HG02870 (cell line): ENCODE measurements at regions not wholly inside any gene's neighbourhood (a gene's known extent, or its start where the extent isn't known, plus 50 kb on each side); places are given as distances from the start of the nearest gene placed in this dataset.
"Not testable (repeated sequence)": the region's sequence is repeated elsewhere in the genome, so short reads cannot be mapped to it uniquely, and the experiment has no call there.

Experiments
- ATAC-seq: cut with Tn5 transposase; IDR thresholded peaks from one replicate; pipeline ENCODE4 v1.9.1; 2021; ENCODE audit warnings: mild to moderate bottlenecking, moderate library complexity; ENCODE audit not compliant: unreplicated experiment

DNA sequence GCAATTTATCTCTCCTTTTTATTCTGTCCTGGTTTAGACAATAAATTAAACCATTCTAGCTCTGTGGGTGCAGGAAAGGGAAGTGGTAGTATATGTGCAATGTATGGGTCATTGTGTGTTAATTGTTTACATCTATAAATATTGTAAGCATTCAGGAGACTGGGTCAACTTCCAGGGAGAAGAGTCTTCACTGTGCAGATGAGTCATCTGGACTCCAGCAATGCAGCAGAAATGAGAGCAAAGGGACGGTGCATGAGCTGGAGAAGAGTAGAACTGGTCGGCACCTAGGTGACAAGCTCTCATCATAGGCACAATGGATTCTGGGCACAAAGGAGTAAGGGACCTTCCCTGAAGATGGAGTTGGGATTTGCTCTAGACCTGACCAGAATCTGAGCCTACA lies 211.1 kb upstream of the DAAM1 start:
- no peak for ATAC-seq

DNA sequence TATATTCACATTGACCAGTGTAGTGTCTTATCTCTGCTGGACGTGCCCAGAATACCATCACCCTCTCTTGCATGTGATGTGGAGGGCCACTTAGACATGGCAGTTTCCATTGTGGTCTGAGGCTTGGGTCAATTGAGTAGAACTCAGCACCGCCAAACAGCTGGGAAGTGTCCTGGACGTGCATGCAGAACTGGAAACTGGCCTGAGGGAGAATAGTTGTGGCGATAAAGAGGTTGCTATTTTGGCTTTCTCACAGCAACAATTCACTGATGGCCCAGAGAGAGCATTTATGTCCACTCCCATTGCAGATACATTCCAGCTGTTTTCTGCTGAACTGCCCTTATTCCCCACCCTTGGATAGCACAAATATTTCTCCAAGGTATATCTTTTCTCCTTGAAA lies 210.1 kb upstream of the DAAM1 start:
- ATAC-seq = no peak

DNA sequence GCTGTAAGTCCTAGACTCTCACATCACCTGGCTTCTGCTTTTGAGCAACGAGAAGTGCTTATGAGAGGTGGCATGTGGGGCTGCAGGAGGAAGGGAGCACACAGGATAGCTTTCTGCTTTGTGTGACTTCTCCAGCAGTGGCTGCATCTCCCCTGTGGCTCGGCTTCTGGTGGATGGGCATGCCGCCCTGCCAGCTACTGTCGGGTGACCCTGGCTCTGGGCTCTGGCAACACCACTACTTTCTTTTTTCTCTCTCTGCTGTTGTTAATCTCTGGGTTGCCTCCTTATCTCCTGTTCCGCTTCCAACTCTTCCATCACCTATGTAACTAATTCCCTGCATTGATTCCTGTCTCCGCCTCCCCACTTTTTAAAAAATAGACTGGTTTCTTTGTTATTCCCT lies 209.1 kb upstream of the DAAM1 start:
- ATAC-seq = no peak

DNA sequence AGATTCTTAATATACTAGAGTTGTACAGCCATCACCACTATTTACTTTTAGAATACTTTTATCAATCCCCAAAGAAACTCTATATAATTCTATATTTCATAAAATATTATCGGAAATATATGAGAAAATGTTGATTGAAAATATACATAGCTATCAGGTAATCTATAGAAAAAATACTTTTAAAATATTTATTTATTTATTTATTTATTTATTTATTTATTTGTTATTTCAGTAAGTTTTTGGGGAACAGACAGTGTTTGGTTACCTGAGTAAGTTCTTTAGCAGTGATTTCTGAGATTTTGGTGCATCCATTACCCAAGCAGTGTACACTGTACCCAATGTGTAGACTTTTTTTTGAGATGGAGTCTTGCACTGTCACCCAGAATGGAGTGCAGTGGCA lies 206.6 kb upstream of the DAAM1 start:
- no peak for ATAC-seq

DNA sequence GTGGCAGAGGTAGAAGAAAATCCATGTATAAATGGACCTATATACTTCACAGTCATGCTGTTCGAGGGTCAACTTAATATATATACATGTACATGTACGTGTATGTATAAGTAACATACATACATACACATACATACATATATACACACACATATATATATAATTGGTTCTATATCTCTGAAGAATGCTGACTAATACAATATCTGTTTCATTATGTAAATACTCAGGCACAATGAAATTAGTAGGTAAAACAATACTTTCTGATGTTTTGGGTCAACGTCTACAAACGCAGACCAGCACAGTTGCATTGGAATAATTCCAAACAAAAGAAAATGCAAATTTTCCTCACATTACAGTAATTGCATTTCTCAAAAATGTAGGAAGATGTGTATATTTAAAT lies 202.7 kb upstream of the DAAM1 start:
- ATAC-seq = no peak

DNA sequence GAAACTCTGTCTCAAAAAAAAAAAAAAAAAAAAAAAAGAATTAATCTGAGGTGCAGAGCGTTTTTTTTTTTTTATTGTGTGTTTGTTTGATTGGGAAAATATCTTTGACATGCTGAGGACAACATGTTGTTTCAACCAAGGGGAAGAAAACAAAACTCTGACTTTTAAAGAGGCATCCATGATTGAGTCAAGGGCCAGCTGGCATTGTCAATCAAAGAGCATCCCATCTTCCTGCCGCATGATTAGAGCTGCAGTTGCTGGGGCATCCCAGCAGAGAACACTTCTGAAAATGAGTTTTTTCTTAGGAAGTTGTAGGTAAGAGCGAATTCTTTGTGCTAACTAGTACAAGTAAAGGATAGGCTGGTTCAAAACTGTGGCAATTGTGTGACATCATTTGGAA lies 200.9 kb upstream of the DAAM1 start:
- no peak for ATAC-seq

DNA sequence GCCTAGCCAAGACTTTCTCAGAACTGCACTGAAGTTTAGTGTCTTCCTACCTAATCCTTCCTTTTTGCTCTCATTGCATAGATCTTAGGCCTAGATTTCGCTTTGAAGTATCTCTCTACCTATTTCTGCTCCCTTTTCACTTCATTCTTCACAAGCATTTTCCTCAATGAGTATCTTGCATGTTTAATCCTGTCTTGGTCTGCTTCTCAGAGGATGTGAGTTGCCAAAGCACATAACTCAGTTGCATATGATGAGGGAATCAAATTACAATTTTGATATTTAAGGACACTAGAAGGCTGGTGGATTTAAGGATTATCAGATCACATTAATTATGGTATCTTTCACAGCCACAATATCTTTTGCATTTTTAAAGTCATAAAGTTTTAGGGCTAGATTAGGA lies 195.5 kb upstream of the DAAM1 start:
- no peak for ATAC-seq

DNA sequence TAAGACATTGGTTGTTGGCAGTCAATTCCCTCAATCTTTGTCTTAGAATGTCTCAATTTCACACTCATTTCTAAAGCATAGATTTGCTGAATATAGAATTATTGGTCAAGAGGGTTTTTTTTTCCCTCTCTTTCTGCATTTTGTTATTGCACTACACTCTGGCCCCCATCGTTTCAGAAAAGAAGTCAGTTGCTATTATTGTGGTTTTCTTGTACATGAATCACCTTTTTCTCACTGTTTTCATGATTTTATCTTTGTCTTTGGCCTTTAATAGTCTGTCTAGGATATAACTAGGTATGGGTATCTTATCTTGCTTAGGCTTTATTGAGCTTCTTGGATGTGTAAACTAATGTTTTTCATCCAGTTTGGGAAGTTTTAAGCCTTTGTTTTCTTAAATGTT lies 194.3 kb upstream of the DAAM1 start:
- ATAC-seq = no peak

DNA sequence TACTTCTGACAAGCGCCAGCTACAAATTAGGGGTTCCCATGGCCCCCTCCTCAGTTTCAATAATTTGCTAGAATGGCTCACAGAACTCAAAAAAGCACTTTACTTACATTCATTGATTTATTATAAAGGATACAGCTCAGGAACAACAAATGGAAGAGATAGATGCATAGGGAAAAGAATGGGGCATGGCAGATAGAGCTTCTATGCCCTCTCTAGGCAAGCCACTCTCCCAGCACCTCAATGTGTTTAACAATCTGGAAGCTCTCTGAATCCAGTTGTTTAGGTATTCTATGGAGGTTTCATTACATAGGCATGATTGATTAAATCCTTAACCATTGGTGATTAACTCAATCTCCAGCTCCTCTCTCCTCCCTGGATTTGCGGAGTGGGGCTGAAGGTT lies 184.5 kb upstream of the DAAM1 start:
- ATAC-seq = no peak

DNA sequence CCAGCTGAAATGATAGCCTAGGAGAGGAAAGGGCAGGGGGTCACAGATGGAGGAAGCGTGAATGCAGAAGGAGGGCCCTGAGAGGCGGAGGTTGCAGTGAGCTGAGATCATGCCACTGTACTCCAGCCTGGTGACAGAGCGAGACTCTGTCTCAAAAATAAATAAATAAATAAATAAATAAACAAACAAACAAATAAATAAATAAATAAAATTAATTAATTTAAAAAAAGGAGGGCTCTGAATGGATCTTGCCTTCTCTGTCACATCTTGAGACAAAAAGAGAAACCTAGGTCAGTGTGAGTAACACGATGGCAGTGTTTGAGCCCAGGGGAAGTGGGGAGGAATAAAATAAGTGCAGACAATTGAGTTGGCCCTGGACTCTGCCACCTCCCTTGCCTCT lies 182.3 kb upstream of the DAAM1 start:
- ATAC-seq = not testable (repeated sequence)

DNA sequence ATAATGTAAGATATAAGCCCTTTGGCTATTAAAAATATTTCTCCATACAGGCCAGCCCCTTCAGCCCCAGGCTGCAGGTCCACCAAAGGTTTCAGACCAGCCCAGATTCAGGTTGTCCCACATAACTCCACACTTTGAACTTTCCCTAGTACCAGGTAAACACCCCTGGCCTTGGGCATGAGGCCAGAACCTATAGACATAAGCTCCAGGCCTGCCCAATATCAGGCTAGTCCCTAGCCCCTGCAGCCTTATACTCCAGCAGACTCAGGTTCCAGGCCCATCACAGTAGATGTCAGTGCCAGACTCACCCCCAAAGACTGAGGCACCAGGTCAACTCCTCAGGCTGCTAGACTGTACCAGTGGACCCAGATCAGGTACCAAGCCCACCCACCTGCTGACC lies 178.5 kb upstream of the DAAM1 start:
- no peak for ATAC-seq

DNA sequence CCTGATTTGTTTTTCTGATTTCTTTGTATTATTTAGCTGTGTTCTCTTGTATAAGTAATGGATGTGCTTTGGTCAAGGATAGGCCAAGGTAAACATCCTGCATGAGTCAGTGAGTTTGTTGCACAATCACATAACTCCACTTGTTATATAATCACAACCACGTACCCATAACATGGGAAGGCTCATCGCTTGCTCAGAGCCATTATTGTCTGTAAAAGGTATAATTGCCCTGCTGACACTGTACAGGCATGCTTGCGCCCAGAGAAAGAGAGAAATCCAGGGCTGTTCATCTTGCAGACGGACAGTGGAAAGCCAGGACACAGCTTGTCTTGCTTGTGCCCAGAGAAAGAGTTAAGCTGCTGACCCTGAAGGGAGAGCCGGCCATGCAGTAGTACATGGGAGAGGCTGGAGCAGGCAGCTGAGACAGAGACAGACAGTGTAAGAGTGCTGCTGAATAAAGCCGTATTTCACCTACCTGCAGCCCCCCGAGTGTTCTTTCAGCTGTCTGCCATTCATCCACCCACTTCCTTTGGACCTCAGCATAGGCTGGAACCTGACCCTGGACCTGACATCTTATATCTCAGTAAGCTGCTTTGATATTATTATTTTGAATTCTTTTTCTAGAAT lies 174.7 kb upstream of the DAAM1 start:
- ATAC-seq = no peak

DNA sequence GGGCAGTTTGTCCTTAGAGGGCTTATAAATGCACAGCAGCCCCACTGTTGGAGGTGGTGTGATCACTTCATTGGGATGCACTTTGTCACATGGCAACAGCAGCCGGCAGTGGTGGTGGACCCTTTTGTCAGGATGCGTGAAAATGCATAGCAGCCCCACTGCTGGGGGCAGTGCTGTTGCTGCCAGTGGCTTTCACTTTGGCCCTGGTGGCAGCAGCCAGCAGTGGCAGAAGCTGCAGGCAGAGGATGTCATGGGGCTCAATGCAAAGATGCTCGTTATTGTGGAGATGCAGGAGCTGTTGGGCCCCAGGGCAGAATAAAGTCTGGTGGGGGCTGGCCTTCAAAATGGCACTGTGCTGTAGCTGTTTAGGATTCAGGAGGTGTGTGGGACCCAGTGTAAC lies 173.0 kb upstream of the DAAM1 start:
- ATAC-seq = no peak

DNA sequence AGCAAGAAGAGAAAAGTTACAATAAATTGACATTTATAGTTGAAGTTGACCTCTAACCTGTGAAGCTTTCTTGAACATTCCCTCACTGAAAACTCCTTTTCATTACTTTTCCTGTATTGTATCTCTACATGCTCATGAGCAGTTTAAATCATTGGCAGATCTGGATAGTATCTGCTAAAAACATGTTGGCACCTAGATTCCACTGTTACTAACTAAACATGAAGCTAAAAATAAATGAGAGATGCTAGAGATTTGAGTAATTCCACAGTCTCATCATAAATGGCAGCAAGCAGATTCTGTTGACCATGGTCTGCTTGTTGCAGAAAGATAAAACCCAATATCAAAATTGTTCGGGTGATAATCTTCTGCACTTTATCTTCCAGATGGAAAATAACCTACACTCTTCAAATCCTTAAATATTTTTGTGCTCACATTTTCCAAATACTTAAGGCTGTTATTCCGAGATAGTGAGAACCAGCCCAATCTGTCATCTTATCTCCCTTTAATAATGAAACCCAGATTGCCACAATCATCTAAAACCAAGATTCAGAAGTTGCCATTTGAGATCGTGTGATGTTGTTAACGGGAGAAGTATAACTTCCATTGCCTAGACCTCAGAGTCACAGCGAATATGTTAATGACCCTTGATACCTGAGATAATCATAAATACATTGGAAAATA lies 171.0 kb upstream of the DAAM1 start:
- ATAC-seq = no peak

DNA sequence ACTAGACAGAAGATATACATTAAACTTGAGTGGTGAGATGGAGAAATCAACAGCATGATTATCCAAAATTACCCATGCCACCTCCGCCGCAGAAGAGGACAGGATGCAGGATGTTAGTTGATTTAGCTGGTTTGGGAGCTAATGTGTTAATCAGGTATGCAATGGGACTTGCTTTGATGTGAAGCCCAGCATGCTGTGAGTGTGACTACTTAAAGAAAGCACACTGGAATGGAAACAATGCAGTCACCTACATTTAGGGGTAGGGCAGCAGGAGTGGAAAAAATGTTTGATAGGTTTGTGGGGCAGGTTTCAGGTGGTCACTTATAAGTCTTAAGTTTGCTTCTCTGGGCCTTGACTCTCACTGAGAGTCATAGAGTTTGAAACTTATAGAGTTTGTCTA lies 170.0 kb upstream of the DAAM1 start:
- ATAC-seq = no peak

DNA sequence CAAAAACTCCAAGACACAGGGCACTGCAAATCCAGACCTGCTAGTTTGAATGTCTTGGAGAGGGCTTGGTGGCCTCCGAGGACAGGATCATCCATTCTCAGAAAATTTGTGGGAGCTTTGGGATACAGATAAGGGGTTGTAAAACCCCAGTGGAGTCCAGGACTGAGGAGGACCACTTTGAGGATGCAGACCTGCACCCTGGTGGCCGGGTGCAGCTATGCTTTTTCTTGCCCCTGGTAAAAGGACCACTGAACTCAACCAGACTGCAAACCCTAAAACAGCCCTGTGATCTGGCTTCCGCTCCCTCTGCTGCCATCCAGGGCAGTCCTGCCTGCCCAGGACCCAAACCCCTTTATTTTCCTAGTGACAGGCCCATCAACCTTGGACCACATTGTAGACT lies 169.5 kb upstream of the DAAM1 start:
- ATAC-seq = no peak

DNA sequence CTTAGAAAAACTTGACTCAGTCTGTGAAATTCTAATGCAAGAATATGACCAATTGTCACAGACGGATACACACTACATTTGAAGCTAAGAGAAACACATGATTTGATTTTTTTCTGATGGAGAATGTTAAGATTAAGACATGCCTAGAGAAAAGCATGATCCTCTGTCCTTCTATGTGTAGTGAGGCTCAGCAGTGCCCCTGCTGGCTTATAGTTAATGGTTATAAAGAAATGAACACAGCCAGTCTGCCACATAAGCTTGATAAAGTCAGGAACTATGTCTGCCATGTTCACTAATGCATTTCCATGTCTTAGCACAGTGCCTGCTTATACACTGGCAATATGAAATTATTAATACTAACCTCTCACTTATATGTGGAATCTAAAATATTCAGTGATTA lies 168.1 kb upstream of the DAAM1 start:
- ATAC-seq = no peak

DNA sequence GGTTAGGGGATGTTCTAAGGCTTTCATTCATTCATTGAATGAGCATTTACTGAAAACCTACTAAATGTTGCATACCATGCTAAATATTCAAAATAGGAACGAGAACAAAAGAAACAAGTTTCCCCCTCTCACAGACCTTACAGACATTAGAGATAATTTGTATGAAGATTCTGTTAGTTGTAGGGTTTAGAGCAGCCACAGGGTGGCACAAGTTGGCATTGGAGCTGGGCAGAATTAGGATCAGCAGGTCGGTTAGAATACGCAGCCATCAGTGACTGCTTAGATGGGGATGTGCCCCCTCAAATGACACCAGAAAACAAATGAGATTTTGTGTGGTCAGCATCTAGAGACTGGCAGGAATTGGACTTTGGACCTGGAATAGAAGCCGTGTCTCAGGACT lies 166.3 kb upstream of the DAAM1 start:
- no peak for ATAC-seq

DNA sequence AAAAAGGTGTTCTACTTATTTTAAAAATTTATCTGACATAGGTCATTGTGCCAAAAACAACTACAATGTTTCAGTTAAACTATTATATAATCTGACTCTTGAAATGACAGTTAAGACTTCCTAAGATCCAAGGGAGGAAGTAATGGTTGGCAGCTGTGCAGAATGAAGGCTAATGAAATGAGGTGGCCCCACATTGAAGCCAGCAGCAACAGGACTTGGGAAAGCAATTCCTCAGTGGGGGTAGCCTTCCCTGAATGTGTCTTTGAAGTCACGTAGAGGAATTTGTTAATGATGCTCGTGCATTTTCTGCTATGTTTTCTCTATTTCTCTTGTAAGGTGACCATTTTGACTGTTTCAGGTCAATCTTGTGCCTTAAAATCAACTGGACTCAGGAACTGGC lies 162.4 kb upstream of the DAAM1 start:
- ATAC-seq = no peak

DNA sequence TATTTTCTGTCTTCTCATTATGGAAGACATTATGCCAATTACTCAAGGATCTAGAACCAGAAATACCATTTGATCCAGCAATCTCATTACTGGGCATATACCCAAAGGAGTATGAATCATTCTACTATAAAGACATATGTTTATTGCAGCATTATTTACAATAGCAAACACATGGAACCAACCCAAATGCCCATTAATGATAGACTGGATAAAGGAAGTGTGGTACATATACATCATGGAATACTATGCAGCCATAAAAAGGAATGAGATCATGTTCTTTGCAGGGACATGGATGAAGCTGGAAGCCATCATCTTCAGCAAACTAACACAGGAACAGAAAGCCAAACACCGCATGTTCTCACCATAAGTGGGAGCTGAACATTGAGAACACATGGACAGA lies 161.8 kb upstream of the DAAM1 start:
- ATAC-seq = not testable (repeated sequence)

DNA sequence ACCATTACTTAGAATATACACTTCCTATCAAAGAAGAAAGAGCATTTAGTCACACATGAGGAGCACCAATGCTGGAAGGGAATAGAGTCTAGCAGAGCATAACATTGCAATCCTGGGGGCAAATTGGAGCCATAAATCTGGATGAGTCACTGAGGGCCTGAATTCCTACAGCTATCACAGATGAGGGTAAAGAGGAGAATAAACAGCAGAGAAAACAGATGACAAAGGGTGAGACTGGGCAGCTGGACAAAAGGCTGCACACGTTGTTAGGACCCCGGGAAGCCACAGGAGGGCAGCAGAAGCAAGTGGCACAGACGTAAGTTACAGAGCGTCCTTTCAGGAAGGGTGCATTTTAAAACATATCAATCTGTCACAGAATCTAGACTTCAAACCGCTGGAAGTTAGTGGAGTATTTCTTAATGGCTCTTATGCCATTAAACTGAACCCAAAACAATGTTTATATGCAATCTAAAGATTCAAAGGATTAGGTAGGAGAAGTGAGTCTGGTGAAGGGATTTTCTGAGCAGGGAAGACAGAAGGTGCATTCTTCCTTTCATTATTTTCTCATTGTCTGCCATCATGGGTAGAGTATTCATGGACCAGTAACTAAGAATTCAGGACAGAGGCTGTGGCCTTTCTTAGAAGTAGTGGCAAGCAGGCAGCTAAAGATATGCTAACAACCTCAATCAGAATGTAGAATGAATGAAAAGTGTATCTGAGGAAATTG lies 159.8 kb upstream of the DAAM1 start:
- peak; percentile 88 for ATAC-seq

DNA sequence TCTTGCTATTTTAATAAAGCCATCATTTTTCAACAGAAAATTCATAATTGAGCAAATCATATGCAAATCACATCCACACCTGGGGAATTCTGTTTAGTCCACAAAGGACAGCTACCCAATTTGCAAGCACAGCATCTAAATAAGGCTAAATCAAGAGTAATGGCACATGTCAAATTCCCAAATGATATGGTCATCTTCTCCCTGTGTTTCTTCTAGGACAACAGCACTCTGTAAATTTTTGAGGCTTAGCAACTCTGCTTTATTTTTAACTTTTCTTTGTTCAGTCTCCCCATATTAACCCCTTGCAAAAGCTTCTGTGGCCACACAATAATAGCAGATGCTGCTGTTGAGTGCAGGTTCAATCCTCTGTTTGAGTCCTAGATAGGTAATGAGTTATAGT lies 155.6 kb upstream of the DAAM1 start:
- ATAC-seq = no peak
